Fibroblast of peridontal ligament (primary cell): ENCODE measurements at regions not wholly inside any gene's neighbourhood (a gene's known extent, or its start where the extent isn't known, plus 50 kb on each side); places are given as distances from the start of the nearest gene placed in this dataset.
"Not testable (repeated sequence)": the region's sequence is repeated elsewhere in the genome, so short reads cannot be mapped to it uniquely, and the experiment has no call there.

Source experiments
- DNase-seq: peaks from one replicate; pipeline ENCODE4 v3.0.0-alpha.2; 2010; ENCODE audit errors: extremely low read depth

- no peak for DNase-seq
These were observed 138.8 kb upstream of the ZNF536 start for GRCh38 chr19:30233375-30233774.

DNA sequence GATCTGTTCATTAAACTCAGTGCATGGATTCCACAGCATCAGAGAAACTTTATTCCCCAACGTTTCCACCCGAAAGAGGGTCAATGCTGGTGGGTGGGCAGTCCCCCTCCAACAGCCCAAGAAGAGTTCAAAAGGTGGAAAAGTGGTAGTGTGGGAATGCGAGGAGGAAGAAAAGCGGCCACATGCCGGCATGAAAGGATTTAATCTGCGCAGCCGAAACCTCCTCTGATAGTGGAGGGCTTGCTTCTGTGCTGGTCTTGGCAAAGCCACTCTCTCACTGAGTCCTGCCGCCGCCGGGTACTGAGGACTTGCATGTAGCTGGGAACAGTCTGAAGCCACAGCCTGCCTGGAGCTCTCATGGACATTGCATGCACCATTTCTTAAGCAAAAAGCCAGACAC, 136.2 kb upstream of the ZNF536 start:
- DNase-seq = no peak

- no peak for DNase-seq
These were observed 135.6 kb upstream of the ZNF536 start for GRCh38 chr19:30236587-30236986.

DNA sequence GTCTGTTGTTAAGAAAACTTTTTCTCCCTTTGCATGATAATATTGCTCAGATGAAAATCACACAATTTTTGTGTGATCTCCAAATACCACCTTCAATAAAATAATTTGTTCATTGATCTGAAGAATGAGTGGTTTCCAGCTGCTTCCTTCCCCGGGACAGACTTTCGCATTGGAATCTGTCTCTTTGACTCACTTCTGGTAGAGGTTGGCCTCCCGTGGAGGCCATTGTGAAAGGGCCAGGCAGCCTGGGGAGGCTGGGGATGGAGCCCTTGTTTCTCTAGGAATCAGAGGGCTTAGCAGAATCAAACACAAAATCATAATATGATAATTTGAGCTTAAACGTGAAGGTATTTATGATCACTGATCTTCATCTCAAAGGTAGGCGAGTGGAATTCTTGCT, 135.0 kb upstream of the ZNF536 start:
- DNase-seq = no peak

DNA sequence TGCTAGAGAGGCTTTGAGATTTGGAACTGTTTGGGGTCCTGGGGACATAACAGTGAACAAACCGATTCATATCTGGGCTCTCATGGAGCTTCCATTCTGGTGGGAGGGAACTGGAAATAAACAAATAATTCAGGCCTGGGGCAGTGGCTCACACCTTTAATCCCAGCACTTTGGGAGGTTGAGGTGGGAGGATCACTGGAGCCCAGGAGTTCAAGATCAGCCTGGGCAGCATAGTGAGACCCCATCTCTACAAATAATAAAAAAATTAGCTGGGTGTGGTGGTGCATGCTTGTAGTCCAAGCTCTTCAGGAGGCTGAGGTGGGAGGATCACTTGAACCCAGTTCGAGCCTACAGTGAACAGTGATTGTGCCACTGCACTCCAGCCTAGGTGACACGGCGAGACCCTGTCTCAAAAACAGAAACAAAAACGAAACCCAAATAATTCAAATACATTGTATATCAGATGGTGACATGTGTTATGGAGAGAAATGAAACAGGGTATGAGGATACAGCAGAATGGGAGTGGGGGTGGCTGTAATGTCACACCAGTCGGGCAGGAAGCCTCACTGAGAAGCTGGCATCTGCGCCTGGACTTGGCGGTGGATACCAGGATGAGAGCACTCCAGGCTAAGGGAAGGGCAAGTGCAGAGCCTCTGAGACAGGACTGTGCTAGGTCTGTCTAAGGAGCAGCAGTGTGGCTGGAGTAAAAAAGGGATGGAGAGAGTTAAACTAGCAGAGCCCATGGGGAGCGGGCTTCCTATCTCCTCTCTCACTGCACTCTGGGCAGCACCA, 131.1 kb upstream of the ZNF536 start:
- DNase-seq = no peak

DNA sequence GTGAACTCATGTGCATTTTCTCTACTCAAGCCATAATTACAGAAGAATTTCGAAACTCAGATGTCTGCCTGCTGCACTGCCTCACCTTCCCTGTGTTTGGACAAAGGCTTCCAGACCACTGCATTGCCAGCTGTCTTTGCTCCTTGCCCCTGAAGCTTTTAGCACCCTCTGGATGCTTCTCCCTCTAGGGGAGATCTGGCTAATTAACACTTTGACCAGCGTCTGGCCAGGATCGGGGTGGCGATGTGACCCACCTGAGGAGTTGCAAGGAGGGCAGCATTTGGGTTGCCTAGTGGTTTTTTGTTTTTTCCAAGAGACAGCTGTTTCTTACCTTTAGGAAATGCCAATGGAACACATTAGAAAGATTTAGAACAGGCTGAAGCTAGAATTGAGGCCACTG, 127.7 kb upstream of the ZNF536 start:
- DNase-seq = no peak

- DNase-seq = no peak
These were observed 126.7 kb upstream of the ZNF536 start for GRCh38 chr19:30245401-30246039.

GRCh38 chr19:30249911-30250310, 122.3 kb upstream of the ZNF536 start:
- no peak for DNase-seq

GRCh38 chr19:30252214-30252613, 120.0 kb upstream of the ZNF536 start:
- DNase-seq = no peak

GRCh38 chr19:30253581-30253996, 118.6 kb upstream of the ZNF536 start:
- DNase-seq = no peak

GRCh38 chr19:30254158-30254557, 118.0 kb upstream of the ZNF536 start:
- DNase-seq = no peak

DNA sequence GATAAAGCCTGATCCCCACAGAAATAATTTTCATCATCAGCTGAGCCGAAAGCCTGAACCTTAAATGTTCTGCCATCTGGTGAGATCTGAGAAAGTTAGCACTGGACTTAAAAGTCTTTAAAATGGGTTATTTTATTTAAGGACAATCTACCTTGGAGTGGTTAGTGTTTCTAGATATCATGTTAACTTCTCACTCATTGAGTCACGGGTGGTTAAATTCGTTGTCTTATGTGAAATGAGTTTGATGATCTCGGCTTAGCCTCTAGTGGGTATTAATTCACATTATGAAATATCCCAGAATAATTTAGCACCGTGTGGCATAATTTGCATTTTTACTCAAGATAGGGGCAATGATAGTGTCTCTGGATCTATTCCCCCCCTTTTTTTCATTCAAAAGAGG, 117.4 kb upstream of the ZNF536 start:
- DNase-seq = no peak

DNA sequence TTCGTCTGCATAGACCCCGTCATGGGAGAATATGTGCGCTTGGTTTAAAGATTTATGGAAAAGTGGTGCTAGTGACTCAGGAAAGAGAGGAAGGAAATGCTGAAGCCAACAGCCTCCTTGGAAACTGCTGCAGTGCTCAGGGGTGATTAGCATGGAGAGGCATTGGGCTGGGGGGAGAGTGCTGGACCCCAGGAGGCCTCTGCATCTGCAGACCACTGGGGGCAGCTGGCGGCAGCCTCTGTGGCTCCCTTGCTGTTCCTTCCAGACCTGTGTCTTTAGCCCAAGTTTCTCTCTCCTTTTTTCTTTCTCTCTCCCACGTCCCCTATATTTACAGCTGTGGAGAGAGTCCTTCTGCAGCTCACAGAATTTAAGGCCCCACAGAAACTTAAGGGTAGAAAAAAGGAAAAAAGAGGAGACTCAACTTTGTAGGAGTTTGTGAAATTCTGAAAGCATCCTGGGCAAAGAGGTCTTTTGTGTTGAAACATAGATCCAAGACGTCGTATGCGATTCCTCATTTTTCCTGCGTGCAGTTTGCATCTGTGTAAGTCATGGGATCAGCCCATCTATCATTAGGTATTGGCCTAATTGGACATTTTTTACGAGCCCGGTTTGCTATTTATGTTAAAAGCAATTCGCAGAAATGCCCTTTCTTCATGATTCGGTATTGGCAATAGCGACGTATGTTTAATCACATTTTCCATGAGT, 116.2 kb upstream of the ZNF536 start:
- no peak for DNase-seq

- no peak for DNase-seq
These were observed 115.7 kb upstream of the ZNF536 start for GRCh38 chr19:30256496-30256850.

- DNase-seq = no peak
These were observed 108.3 kb upstream of the ZNF536 start for GRCh38 chr19:30263830-30264381.

DNA sequence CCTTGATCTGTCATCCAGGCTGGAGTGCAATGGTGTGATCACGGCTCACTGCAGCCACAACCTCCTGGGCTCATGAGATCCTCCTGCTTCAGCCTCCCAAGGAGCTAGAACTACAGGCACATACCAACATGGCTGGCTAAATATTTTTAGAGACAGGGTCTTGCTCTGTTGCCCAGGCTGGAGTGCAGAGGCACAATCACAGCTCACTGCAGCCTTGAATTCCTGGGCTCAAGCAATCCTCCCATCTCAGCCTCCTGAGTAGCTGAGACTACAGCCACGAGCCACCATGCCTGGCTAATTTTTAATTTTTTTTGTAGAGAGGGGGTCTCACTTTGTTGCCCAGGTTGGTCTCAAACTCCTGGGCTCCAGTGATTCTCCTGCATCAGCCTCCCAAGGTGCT, 106.3 kb upstream of the ZNF536 start:
- not testable (repeated sequence) for DNase-seq

GRCh38 chr19:30266687-30267086, 105.5 kb upstream of the ZNF536 start:
- no peak for DNase-seq

DNA sequence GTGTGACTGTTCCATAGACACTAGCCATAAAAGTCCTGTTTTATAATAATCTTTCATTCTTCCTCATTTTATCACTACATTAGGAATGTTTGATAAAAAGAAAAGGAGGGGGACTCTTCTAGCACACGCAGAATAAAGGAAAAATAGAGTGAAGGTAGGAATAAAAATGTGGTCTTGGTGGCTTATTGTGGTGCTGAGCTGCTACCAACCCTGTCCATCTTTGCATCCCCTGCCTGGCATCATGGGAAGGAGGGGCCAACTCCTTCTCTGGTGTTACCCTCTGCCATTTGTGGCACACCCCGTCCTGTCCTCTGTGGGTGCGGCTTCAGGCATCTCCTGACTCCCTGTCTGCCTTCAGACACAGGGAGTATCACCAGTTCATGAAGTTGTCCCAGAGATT, 104.9 kb upstream of the ZNF536 start:
- DNase-seq = no peak

DNA sequence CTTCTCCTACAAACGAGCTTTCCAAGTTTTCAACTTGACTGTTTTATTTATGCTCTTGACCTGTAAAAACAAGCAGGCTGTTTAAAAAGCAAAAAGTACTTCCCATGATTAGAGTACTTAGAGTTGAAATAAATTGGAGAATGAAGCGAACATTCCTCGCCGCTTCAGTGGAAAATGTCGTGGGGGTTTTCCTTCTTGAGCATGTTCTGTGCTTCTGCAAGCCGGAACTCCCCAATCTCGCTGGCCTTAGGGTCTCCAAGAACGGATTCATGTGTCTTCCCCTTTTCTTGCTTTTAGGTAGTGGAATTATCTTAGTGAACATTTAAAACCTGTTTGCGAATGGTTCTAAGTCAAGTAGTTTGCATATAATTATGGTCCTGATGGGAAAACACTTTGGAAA, 103.6 kb upstream of the ZNF536 start:
- DNase-seq = no peak

DNA sequence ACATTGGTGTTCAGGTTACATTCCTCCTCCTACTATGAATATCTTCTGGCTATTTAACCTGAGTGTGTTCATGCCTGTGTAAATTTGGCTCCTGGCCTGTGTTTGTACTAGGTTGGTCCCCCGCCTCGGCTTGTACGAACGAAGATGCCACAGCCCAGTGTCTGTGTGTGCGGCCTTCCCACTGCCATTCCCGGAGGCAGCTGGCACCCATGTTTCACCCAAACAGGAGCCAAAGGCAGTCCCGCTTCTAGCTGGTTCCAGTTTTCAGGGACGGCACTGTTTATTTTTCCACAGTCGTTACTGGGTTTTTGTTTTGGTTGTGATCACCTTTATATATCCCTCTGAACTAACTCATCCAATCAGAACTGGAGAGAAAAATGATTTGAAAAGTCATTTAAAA, 102.5 kb upstream of the ZNF536 start:
- DNase-seq = no peak

GRCh38 chr19:30271816-30272215, 100.4 kb upstream of the ZNF536 start:
- DNase-seq = no peak

DNA sequence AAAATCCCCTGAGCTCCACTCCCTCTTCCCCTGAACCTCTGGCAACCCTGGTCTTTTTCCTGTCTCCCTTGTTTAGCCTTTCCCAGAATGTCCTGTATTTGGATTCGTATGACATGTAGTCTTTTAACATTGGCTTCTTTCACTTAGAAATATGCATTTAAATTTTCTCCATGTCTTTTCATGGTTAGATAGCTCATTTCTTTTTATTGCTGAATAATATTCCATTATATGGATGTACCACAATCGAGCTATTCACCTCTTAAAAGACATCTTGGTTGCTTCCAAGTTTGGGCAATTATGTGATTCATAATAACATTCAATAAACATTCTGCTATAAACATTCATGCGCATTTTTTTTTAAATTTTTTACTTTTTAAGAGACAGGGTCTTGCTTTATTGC, 99.6 kb upstream of the ZNF536 start:
- DNase-seq = no peak

- DNase-seq = no peak
These were observed 99.0 kb upstream of the ZNF536 start for GRCh38 chr19:30273184-30273583.
